ENCODE measurements at regions not wholly inside any gene's neighbourhood (a gene's known extent, or its start where the extent isn't known, plus 50 kb on each side); places are given as distances from the start of the nearest gene placed in this dataset.

DNA sequence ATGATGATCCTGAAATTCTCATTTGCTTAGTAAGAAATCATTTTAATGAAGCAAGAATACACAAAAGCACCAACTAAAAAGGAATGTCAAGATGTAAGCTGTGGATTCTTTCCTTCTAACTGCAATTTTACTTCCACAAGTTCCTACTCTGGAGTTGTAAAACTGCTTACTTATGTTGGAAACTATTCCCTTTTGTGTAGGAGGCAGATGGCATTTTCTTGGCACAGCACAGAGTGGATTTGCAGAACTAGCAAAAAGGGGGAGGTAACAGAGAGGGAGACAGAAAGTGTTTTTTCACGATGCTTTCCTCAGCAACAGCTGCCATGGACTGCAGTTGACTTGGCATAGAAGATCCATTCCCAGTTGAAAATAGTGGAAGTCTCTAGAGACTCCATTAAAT lies 1112.0 kb upstream of the RAG2 start:
- TF ChIP-seq ZFX (IDR thresholded peaks at IDR 0.05) (no peak), RAD21 (IDR thresholded peaks at IDR 0.05; ENCODE audit: low read depth) (no peak), POLR2AphosphoS5 (IDR thresholded peaks at IDR 0.05; ENCODE audit: low read depth, low read length) (no peak)
- TF ChIP-seq, protein P1, sequence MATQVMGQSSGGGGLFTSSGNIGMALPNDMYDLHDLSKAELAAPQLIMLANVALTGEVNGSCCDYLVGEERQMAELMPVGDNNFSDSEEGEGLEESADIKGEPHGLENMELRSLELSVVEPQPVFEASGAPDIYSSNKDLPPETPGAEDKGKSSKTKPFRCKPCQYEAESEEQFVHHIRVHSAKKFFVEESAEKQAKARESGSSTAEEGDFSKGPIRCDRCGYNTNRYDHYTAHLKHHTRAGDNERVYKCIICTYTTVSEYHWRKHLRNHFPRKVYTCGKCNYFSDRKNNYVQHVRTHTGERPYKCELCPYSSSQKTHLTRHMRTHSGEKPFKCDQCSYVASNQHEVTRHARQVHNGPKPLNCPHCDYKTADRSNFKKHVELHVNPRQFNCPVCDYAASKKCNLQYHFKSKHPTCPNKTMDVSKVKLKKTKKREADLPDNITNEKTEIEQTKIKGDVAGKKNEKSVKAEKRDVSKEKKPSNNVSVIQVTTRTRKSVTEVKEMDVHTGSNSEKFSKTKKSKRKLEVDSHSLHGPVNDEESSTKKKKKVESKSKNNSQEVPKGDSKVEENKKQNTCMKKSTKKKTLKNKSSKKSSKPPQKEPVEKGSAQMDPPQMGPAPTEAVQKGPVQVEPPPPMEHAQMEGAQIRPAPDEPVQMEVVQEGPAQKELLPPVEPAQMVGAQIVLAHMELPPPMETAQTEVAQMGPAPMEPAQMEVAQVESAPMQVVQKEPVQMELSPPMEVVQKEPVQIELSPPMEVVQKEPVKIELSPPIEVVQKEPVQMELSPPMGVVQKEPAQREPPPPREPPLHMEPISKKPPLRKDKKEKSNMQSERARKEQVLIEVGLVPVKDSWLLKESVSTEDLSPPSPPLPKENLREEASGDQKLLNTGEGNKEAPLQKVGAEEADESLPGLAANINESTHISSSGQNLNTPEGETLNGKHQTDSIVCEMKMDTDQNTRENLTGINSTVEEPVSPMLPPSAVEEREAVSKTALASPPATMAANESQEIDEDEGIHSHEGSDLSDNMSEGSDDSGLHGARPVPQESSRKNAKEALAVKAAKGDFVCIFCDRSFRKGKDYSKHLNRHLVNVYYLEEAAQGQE (IDR thresholded peaks at IDR 0.05; ENCODE audit: low read depth) = no peak
- TF ChIP-seq, protein P2, sequence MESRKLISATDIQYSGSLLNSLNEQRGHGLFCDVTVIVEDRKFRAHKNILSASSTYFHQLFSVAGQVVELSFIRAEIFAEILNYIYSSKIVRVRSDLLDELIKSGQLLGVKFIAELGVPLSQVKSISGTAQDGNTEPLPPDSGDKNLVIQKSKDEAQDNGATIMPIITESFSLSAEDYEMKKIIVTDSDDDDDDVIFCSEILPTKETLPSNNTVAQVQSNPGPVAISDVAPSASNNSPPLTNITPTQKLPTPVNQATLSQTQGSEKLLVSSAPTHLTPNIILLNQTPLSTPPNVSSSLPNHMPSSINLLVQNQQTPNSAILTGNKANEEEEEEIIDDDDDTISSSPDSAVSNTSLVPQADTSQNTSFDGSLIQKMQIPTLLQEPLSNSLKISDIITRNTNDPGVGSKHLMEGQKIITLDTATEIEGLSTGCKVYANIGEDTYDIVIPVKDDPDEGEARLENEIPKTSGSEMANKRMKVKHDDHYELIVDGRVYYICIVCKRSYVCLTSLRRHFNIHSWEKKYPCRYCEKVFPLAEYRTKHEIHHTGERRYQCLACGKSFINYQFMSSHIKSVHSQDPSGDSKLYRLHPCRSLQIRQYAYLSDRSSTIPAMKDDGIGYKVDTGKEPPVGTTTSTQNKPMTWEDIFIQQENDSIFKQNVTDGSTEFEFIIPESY (IDR thresholded peaks at IDR 0.05; ENCODE audit: extremely low read depth, insufficient replicate concordance, low read length) = no peak
